ENCODE measurements at regions not wholly inside any gene's neighbourhood (a gene's known extent, or its start where the extent isn't known, plus 50 kb on each side); places are given as distances from the start of the nearest gene placed in this dataset.

- Mint-ChIP-seq H3K36me3 (ENCODE audit: low read depth) (no peaks in the 10 kb centered on the region), H3K9me3 (no peaks in the 10 kb centered on the region), H3K4me3 (no peak overlapping the region), H3K27ac (no peak overlapping the region), H3K27me3 (no peaks in the 10 kb centered on the region), H3K4me1 (ENCODE audit: low read depth) (peaks cover 31% of the 10 kb centered on the region)
Observed at GRCh38 chr2:207473931-207474235, 55.9 kb upstream of the CREB1 start.

- Mint-ChIP-seq H3K36me3 (ENCODE audit: low read depth) (no peaks in the 10 kb centered on the region), H3K9me3 (no peaks in the 10 kb centered on the region), H3K4me3 (no peak overlapping the region), H3K4me1 (ENCODE audit: low read depth) (peaks cover 39% of the 10 kb centered on the region), H3K27me3 (no peaks in the 10 kb centered on the region), H3K27ac (no peak overlapping the region)
Observed at GRCh38 chr2:207474863-207475485, 54.8 kb upstream of the CREB1 start.

GRCh38 chr2:207475546-207475945 is 54.2 kb upstream of the CREB1 start:
- peaks cover 39% of the 10 kb centered on the region for H3K4me1 Mint-ChIP-seq (ENCODE audit: low read depth)
- H3K36me3 Mint-ChIP-seq (ENCODE audit: low read depth) = no peaks in the 10 kb centered on the region
- H3K4me3 Mint-ChIP-seq = no peak overlapping the region
- no peak overlapping the region for H3K27ac Mint-ChIP-seq
- no peaks in the 10 kb centered on the region for H3K27me3 Mint-ChIP-seq
- no peaks in the 10 kb centered on the region for H3K9me3 Mint-ChIP-seq

GRCh38 chr2:207477896-207478295 is 51.9 kb upstream of the CREB1 start:
- Mint-ChIP-seq H3K36me3 (ENCODE audit: low read depth) (no peaks in the 10 kb centered on the region), H3K27me3 (no peaks in the 10 kb centered on the region), H3K27ac (no peak overlapping the region), H3K4me3 (no peak overlapping the region), H3K9me3 (no peaks in the 10 kb centered on the region), H3K4me1 (ENCODE audit: low read depth) (peaks cover 44% of the 10 kb centered on the region)

GRCh38 chr2:207478572-207478971 is 51.2 kb upstream of the CREB1 start:
- Mint-ChIP-seq H3K4me1 (ENCODE audit: low read depth) (peaks cover 46% of the 10 kb centered on the region), H3K9me3 (no peaks in the 10 kb centered on the region), H3K36me3 (ENCODE audit: low read depth) (no peaks in the 10 kb centered on the region)

GRCh38 chr2:207479198-207479785 is 50.5 kb upstream of the CREB1 start:
- no peak overlapping the region for H3K27ac Mint-ChIP-seq
- H3K4me1 Mint-ChIP-seq (ENCODE audit: low read depth) = peaks cover 48% of the 10 kb centered on the region
- no peaks in the 10 kb centered on the region for H3K9me3 Mint-ChIP-seq
- no peaks in the 10 kb centered on the region for H3K36me3 Mint-ChIP-seq (ENCODE audit: low read depth)
- no peak overlapping the region for H3K4me3 Mint-ChIP-seq
- no peaks in the 10 kb centered on the region for H3K27me3 Mint-ChIP-seq

More at GRCh38 chr2:207478572-207478971, 51.2 kb upstream of the CREB1 start:
- Mint-ChIP-seq H3K27ac (no peak overlapping the region), H3K4me3 (no peak overlapping the region), H3K27me3 (no peaks in the 10 kb centered on the region)

All from stimulated activated naive CD8-positive, alpha-beta T cell treated with anti-CD3 and anti-CD28 coated beads, Interleukin-15, Interleukin-2, amounts not matched to agents 100 ng/mL and 50 ng/mL, for 24 hours (primary cell).